Activated T-helper 9 cell treated with anti-CD3 and anti-CD28 coated beads, Interleukin-2, amount 50 U/mL, for 16 hours (primary cell): ENCODE measurements at regions not wholly inside any gene's neighbourhood (a gene's known extent, or its start where the extent isn't known, plus 50 kb on each side); places are given as distances from the start of the nearest gene placed in this dataset.

ENCODE experiments used
- DNase-seq: peaks from one replicate; pipeline ENCODE4 v3.0.0-alpha.2; 2020; ENCODE audit warnings: low read depth

DNA sequence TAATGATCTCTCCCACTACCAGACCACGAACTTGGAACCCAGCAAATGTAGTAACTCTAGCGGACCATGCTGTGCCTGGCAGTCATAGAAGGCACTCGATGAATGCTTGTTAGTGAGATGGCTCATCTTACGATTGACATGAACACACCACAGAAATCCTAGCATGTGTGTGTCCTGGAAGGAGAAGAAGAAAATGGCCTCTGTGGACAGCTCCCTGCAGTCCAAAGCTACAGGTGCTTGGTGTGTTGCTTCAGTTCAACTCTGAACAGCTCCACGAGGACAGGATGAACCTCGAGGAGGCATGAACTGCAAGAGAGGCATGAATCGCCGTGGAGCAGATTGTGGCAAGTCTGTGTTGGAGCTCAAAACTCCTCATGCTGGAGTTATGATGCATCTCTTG, 93.5 kb downstream of the KLF6 start:
- no peak for DNase-seq

GRCh38 chr10:3689871-3690510, 95.0 kb downstream of the KLF6 start:
- DNase-seq: no peak

GRCh38 chr10:3687510-3688081, 97.4 kb downstream of the KLF6 start:
- DNase-seq: no peak

- no peak for DNase-seq
Observed at GRCh38 chr10:3685384-3685783, 99.6 kb downstream of the KLF6 start.

- DNase-seq: no peak
Observed at GRCh38 chr10:3684891-3685290, 100.1 kb downstream of the KLF6 start.

GRCh38 chr10:3683560-3683959, 101.4 kb downstream of the KLF6 start:
- DNase-seq: no peak

DNA sequence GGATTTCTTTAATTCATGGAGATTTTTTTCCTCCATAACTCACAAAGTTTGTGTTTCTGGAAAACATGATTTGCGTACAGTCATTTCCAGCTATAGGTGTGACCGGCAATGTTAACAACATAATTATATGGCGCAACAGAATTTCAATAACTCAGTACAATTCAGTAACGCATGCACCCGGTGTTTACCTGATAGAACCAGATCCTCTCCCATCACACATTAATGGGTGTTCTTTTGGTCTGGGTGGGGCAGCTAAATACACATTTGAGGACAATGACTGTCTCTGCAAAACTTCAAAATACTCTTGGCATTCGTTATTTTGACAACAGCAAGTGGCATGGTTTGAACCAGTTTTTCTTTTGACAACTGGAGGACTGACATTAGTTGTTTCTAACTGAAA, 102.3 kb downstream of the KLF6 start:
- DNase-seq: no peak

DNA sequence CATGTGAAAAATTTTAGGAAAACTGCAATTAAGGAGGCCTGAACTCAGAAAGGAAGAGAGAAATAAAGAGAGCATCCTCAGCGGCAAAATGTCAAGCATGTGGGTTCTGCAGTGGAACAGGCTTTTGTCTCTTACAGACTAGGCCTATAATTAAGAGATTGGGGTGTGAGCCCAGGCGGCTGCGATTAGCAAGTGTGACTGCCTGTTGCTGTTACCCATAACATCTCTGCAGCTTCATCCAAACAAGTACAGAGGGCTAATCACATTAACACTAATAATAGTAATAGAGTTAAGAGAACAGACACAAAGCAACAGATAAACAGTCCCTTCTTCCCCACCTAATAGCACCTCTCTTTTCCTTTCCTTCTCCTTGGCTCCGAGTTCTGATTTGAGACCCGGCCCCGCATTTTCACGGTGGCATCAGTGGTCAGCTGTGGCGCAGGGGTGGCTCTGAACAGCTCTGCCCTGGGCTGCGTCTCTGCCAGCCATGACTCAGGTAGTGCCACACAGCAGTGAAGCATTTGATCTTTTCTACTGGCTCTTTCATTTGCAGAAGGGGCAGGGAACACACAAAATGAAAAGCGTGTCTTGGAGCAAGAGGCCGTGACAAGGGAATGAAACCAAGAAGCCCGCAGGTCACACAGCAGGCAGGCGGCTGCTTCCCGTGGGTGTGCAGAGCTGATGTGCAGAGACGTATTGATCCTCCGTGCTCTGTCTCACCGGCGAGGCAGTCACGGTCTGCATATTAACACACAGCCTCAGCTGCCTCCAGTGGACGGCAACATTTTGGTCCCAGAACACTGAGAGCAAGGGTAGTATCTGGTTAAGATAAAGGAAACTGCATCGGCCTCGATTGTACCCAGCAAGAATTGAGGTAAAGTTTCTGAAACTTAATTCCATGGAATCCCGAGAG, 103.1 kb downstream of the KLF6 start:
- DNase-seq: no peak

DNA sequence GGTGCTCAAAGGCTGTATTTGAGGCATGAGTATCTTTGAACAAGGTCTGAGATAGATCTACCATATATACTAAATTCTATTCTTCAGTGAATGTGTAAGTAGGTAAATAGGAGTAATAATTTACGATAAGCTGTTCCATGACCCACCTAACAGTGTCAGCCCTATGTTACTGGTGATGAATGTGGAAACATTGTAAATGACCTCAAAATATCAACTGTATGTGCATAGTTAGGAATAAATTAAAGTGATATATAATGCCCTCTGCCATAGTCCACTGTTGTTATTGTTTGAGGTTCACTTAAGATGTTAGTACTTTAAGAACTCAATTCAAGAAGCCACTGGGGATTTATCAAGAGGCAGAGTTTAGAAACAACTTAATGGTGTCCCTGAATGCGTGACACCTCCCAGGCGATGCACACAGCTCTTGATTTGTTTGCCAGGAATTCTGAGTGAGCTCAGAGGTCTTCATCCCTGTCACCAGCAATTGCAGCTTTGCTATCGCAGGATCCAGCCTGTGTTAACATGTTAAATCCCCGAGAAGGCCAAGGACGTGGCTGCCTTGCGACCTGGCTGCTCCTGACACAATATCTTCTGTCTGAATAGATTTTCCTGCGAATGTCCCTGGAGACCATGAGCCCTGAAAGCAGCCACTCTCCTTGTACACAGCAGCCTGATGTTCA, 104.9 kb downstream of the KLF6 start:
- DNase-seq: no peak

GRCh38 chr10:3678629-3679227, 106.3 kb downstream of the KLF6 start:
- DNase-seq: no peak

DNA sequence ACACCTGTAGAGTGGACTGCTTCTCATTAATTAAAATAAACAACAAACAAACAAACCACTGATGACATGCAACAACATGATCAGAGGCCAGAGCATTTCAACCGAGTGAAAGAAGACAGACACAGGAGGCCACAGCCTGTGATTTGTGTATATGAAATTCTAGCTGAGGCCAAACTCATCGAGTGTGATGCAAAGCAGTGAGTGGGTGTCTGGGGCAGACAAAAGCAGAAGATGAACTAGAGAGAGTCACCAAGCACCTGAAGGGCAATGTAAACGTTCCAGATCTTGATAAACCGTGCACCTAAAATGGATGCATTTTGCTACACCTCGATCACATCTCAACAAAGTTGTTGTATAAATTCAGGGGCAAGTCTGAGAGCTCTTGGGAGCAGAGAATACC, 108.4 kb downstream of the KLF6 start:
- DNase-seq: no peak

- DNase-seq: no peak
Observed at GRCh38 chr10:3672220-3672619, 112.8 kb downstream of the KLF6 start.

GRCh38 chr10:3671386-3671955, 113.5 kb downstream of the KLF6 start:
- no peak for DNase-seq

DNA sequence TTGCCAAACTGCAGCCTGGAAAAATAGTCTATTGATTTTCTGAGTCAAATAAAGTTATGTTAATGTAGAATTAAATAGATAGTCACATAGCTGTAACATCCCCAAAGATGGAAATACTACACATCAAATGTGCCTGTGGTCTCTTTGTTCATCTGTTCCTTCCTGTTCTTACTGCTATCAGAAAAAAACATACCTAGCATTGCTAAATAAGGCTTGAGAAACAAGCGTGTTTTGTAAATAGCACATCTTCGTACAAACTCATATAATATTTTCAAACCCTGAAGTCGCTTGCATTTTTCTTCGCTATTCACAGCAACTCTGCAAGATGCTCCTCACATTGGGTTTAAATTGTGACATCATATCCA, 116.1 kb downstream of the KLF6 start:
- no peak for DNase-seq

DNA sequence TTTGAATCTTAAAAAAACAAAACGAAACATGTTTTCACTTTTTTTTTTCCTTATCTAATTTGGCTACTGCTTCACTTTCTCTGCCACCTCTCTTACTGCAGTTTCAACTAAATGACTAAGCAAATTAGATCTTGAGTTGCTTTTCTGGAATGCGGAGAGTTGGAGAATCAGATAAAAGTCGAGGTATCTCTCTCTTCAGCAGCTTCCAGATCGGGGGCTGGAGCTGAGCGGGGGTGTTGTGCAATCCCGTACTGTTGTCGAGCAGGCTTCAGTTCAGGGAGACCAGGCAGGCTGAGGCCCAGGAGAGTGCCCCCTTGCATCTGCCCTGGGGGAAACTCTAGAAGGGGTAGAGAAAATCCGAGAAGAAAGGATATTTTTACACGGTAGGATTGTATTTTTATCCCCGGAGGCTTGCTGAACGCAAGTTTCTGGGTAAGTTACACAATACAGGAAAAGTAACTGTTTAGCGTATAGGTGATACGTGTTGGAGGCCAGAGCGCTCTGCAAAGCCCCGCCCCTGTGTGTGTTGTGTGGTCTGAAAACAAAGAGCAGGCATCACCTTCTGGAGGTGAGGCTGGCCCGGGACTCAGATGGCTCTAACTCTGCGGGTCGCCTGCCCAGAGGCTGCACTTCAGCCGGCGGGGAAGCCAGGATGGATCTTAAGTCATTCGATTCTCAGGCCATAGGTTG, 116.6 kb downstream of the KLF6 start:
- peak; percentile 53 for DNase-seq

- DNase-seq: peak; percentile 28
Observed at GRCh38 chr10:3666525-3667302, 118.3 kb downstream of the KLF6 start.

GRCh38 chr10:3665316-3665908, 119.6 kb downstream of the KLF6 start:
- no peak for DNase-seq

- no peak for DNase-seq
Observed at GRCh38 chr10:3662775-3663174, 122.2 kb downstream of the KLF6 start.

DNA sequence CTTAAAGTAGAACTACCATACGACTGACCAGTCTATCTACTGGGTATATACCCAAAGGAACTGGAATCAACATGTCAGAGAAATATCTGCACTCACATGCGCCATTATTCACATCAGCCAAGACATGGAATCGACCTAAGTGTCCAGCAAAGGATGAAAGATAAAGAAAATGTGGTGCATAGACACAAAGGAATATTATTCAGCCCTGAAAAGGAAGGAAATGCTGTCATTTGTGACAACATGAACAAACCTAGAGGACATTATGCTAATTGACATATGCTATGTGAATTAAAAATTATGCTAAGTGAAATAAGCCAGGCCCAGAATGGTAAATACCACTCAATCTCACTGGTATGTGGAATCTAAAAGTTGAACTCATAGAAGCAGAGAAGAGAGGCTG, 123.7 kb downstream of the KLF6 start:
- DNase-seq: no peak

DNA sequence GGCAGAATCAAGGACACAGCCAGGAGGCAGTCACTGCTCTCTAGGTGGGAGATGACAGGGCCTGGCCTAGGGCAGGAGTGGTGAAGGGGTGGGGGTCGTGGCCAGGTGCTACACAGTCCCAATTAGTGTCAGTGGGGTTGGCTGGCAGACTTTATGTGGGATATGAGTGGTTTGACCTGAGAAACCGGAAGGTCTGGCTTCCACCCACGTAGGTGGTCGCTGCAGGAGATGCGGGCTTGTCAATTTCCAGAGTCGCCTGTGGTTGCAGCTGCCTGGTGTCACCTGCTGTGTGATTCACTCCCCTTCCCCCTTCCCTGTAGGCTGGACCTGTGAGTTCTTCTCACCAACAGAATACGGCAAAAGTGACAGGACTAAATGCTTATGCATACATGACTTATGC, 124.3 kb downstream of the KLF6 start:
- DNase-seq: no peak
